Lower leg skin (tissue), 4 donors: ENCODE measurements at regions not wholly inside any gene's neighbourhood (a gene's known extent, or its start where the extent isn't known, plus 50 kb on each side); places are given as distances from the start of the nearest gene placed in this dataset.

Experiments used
- DNase-seq, 2 donors: peaks; one replicate each; pipeline ENCODE4 v3.0.0-alpha.2; 2019; ENCODE audit warnings: low spot score in 2 of 2
- H3K4me3 ChIP-seq: fragments of 200-600 bp; sonication (generic); 2 replicates; pipeline ENCODE4 v1.5.1; 2017; ENCODE audit warnings: mild to moderate bottlenecking, low read depth; ENCODE audit not compliant: poor library complexity, severe bottlenecking
- POLR2A ChIP-seq, 2 donors: fragments of 450-650 bp; IDR thresholded peaks; one replicate each; pipeline ENCODE4 v1.6.1; 2016 to 2017; ENCODE audit warnings: antibody characterized with exemption in 2 of 2, mild to moderate bottlenecking in 1 of 2, moderate library complexity in 1 of 2
- WGBS, 2 donors: methylation state at CpG; one replicate each; pipeline ENCODE4 v1.1.5; 2018; 5-methylcytosine and 5-hydroxymethylcytosine counted together
- intact Hi-C: fragments of 100-400 bp; cut with DNase I; formaldehyde crosslinking; loops from one replicate; pipeline ENCODE4 v1.15.0; 2023; ENCODE audit warnings: low total_unique reads
- TF ChIP-seq, protein P1 (sequence below), 3 donors: fragments of 450-650 bp; IDR thresholded peaks; one replicate each; pipeline ENCODE4 v1.5.1; 2016; ENCODE audit warnings: antibody characterized with exemption in 3 of 3, mild to moderate bottlenecking in 3 of 3, moderate library complexity in 2 of 3

- WGBS, 2 donors, result 92% methylated on average over 1 of the region's 1 CpG
- no peak for TF ChIP-seq POLR2A (IDR thresholded peaks at IDR 0.05)
- TF ChIP-seq, protein P1, sequence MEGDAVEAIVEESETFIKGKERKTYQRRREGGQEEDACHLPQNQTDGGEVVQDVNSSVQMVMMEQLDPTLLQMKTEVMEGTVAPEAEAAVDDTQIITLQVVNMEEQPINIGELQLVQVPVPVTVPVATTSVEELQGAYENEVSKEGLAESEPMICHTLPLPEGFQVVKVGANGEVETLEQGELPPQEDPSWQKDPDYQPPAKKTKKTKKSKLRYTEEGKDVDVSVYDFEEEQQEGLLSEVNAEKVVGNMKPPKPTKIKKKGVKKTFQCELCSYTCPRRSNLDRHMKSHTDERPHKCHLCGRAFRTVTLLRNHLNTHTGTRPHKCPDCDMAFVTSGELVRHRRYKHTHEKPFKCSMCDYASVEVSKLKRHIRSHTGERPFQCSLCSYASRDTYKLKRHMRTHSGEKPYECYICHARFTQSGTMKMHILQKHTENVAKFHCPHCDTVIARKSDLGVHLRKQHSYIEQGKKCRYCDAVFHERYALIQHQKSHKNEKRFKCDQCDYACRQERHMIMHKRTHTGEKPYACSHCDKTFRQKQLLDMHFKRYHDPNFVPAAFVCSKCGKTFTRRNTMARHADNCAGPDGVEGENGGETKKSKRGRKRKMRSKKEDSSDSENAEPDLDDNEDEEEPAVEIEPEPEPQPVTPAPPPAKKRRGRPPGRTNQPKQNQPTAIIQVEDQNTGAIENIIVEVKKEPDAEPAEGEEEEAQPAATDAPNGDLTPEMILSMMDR (IDR thresholded peaks at IDR 0.05), result no peak
- no peak overlapping the region for H3K4me3 ChIP-seq
- intact Hi-C loops, result no loop called here
- DNase-seq, result no peak
These were observed 780.6 kb upstream of the ZWINT start for GRCh38 chr10:57141708-57142107.

DNA sequence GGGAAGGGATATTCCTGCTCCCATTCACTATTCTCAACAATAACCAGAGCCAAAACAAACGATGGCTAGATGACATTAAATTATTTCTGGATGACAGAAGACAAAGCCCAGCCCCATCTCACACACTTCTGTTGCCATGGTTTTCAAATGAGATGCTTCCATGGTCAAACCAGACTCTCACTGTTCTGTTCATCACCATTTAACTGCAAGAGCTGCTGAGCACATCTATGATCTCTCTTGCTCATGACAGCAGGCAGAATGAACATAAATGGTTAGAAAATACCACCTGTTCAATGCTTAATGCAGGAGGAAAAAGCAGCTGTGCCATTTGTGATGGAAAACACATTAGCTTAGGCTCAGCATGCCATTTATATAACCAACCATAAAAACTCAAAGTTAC lies 758.6 kb upstream of the ZWINT start:
- DNase-seq, result no peak
- no peak overlapping the region for H3K4me3 ChIP-seq
- 46 to 49% methylated on average over 1 of the region's 1 CpG for WGBS, 2 donors
- TF ChIP-seq, protein P1 (IDR thresholded peaks at IDR 0.05), result no peak
- TF ChIP-seq POLR2A (IDR thresholded peaks at IDR 0.05), result no peak
- intact Hi-C loops, result loop anchor here (5.0 kb wide), 1 partner anchor 1308 kb away; no protein-coding TSS in a partner anchor

DNA sequence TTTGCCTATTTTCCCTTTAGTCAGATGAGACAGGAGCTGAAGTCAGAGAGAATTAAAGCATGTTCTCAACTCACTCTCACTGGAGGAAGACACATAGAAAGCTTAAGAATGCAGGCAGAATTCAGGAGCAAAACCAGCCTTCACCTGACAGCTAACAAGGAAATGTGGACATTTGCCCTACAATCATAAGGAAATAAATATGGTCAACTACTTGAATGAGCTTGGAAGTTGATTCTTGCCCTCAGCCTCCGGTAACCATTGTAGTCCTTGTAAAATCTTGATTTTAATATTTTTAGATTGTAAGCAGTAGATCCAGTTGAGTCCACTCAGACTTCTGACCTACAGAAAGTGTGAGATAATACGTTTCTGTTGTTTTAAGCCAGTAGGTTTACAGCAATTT lies 752.5 kb upstream of the ZWINT start:
- TF ChIP-seq, protein P1 (IDR thresholded peaks at IDR 0.05), result no peak
- no peak for TF ChIP-seq POLR2A (IDR thresholded peaks at IDR 0.05)
- DNase-seq, result no peak
- intact Hi-C loops, result no loop called here
- 76 to 77% methylated on average over 2 of the region's 2 CpGs for WGBS, 2 donors
- H3K4me3 ChIP-seq, result no peak overlapping the region

GRCh38 chr10:57102236-57102635 lies 741.2 kb upstream of the ZWINT start:
- 40 to 42% methylated on average over 1 of the region's 1 CpG for WGBS, 2 donors
- intact Hi-C loops, result no loop called here
- DNase-seq, result no peak
- TF ChIP-seq, protein P1 (IDR thresholded peaks at IDR 0.05), result no peak
- TF ChIP-seq POLR2A (IDR thresholded peaks at IDR 0.05), result no peak
- H3K4me3 ChIP-seq, result no peak overlapping the region

DNA sequence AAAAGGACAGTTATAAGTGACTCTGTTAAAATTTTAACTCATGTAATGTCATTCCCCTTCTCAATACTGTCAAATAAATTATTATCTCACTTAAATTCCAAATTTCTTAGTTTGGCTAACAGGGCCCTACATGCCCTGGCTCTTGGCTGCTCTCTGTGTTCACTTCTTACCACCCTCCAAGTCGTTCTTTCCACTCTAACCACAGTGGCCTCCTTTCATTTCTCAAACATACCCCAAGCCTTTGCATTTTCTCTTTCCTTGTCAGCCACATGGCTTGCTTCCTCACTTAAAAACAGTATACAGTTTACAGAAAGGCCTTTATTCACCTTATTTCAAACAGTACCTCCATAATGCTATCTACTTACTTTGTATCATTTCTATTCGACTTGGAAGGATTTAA lies 737.1 kb upstream of the ZWINT start:
- no peak overlapping the region for H3K4me3 ChIP-seq
- 54 to 61% methylated on average over 2 of the region's 2 CpGs for WGBS, 2 donors
- intact Hi-C loops, result no loop called here
- no peak for TF ChIP-seq POLR2A (IDR thresholded peaks at IDR 0.05)
- TF ChIP-seq, protein P1 (IDR thresholded peaks at IDR 0.05), result no peak
- no peak for DNase-seq

GRCh38 chr10:57096044-57096443 lies 735.0 kb upstream of the ZWINT start:
- no peak for TF ChIP-seq POLR2A (IDR thresholded peaks at IDR 0.05)
- TF ChIP-seq, protein P1 (IDR thresholded peaks at IDR 0.05), result no peak
- WGBS, 2 donors, result 93 to 96% methylated on average over 3 of the region's 3 CpGs
- intact Hi-C loops, result no loop called here
- DNase-seq, result no peak
- H3K4me3 ChIP-seq, result no peak overlapping the region
